ENCODE measurements at regions not wholly inside any gene's neighbourhood (a gene's known extent, or its start where the extent isn't known, plus 50 kb on each side); places are given as distances from the start of the nearest gene placed in this dataset.

DNA sequence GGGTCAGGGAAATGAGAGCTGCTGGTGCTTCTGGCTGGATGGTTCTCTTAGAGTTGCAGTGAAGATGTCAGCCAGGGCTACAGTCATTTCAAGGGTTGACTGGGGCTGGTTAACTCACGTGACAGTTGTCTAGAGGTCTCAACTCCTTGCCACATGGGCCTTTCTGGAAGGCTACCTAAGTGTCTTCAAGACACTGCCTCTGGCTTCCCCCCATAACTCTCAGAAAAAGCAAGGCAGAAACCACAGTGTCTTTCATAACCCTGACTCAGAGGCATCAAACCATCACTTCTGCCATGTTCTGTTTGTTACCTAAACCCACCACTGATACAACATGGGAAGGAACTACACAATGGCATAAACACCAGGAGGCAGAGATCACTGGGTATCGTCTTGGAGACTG lies 828.9 kb downstream of the EPHA4 start:
- H3K4me1 ChIP-seq, result no peaks in the 10 kb centered on the region
- WGBS, 2 donors, result 80 to 93% methylated on average over 2 of the region's 2 CpGs

DNA sequence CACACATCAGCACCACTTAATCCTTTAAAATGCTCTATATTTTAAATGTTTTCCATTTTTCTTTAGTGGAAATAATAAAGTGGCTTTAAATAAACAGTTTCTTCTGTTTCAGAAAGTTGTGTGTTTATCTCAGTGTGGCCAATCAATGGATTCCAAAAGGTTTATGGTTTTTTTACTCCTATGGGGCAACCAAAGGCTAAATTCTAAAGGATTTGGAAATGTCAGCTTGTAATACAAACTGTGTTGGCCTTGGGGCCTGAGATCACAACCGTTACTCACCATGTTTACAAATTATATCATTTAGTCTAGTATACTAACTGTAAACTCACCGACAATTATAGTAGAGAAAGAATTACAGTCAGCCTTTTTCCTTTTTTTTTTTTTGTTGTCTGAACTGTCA lies 827.2 kb downstream of the EPHA4 start:
- WGBS, 2 donors, result 91 to 95% methylated on average over 2 of the region's 2 CpGs
- H3K27ac ChIP-seq, result no peak overlapping the region
- no peaks in the 10 kb centered on the region for H3K27me3 ChIP-seq
- H3K9me3 ChIP-seq, result no peaks in the 10 kb centered on the region
- H3K4me1 ChIP-seq, result no peaks in the 10 kb centered on the region
- DNase-seq, result no peak
- no peak overlapping the region for H3K4me3 ChIP-seq (replicated peaks in 1 of 3)
- intact Hi-C loops (cut with DNase I), result no loop called here
- TF ChIP-seq, protein P1, sequence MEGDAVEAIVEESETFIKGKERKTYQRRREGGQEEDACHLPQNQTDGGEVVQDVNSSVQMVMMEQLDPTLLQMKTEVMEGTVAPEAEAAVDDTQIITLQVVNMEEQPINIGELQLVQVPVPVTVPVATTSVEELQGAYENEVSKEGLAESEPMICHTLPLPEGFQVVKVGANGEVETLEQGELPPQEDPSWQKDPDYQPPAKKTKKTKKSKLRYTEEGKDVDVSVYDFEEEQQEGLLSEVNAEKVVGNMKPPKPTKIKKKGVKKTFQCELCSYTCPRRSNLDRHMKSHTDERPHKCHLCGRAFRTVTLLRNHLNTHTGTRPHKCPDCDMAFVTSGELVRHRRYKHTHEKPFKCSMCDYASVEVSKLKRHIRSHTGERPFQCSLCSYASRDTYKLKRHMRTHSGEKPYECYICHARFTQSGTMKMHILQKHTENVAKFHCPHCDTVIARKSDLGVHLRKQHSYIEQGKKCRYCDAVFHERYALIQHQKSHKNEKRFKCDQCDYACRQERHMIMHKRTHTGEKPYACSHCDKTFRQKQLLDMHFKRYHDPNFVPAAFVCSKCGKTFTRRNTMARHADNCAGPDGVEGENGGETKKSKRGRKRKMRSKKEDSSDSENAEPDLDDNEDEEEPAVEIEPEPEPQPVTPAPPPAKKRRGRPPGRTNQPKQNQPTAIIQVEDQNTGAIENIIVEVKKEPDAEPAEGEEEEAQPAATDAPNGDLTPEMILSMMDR (IDR thresholded peaks at IDR 0.05), result no peak
- TF ChIP-seq POLR2A (IDR thresholded peaks at IDR 0.05), result no peak
- H3K36me3 ChIP-seq, result no peaks in the 10 kb centered on the region

More for the DNA sequence above, 828.9 kb downstream of the EPHA4 start:
- H3K27me3 ChIP-seq, result no peaks in the 10 kb centered on the region
- DNase-seq, result no peak
- H3K9me3 ChIP-seq, result no peaks in the 10 kb centered on the region
- no peak overlapping the region for H3K27ac ChIP-seq
- TF ChIP-seq POLR2A (IDR thresholded peaks at IDR 0.05), result no peak
- TF ChIP-seq, protein P1 (IDR thresholded peaks at IDR 0.05), result no peak
- intact Hi-C loops (cut with DNase I), result no loop called here
- H3K36me3 ChIP-seq, result no peaks in the 10 kb centered on the region
- H3K4me3 ChIP-seq (replicated peaks in 1 of 3), result no peak overlapping the region

DNA sequence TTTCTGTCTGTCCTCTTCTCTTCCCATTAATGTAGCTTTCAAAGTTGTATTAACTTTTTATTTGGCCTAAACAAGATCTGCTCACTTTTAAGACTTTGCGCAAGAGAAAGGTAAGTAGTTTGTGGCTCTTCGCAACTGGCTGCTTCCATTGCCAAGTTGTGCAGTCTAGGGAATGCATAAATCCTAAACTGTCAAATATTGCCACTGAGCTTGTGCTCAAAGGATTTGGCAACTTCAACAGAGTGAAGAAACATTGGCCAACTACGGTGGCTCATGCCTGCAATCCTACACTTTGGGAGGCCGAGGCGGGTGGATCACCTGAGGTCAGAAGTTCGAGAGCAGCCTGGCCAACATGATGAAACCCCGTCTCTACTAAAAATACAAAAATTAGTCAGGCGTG lies 826.4 kb downstream of the EPHA4 start:
- WGBS, 2 donors, result 85 to 90% methylated on average over 8 of the region's 8 CpGs
- Histone ChIP-seq H3K9me3 (no peaks in the 10 kb centered on the region), H3K27me3 (no peaks in the 10 kb centered on the region), H3K4me3 (replicated peaks in 1 of 3) (no peak overlapping the region), H3K4me1 (no peaks in the 10 kb centered on the region), H3K36me3 (no peaks in the 10 kb centered on the region), H3K27ac (no peak overlapping the region)
- TF ChIP-seq, protein P1 (IDR thresholded peaks at IDR 0.05), result no peak
- TF ChIP-seq POLR2A (IDR thresholded peaks at IDR 0.05), result no peak
- DNase-seq, result no peak
- intact Hi-C loops (cut with DNase I), result no loop called here

DNA sequence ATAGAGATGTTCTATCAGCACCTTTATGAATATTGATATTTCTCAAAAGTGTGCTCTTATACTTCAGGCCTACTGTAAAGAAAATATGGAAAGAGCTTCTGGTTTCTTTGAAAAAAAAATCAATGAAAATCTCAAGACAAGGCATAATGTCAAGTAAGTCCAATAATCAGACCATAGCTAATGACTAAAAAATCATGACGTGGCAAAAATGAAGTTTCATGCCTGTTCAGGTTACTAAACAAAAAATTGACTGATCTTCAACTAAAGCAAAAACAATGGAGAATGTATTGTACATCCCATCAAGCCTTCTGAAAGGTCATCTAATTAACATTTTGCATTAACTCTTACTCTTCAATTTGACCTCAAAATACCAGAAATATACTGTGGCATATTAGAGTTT lies 824.4 kb downstream of the EPHA4 start:
- Histone ChIP-seq H3K4me1 (no peaks in the 10 kb centered on the region), H3K9me3 (no peaks in the 10 kb centered on the region), H3K27ac (no peak overlapping the region), H3K27me3 (no peaks in the 10 kb centered on the region), H3K4me3 (replicated peaks in 1 of 3) (no peak overlapping the region), H3K36me3 (no peaks in the 10 kb centered on the region)
- TF ChIP-seq, protein P1 (IDR thresholded peaks at IDR 0.05), result no peak
- TF ChIP-seq POLR2A (IDR thresholded peaks at IDR 0.05), result no peak
- DNase-seq, result no peak
- 94 to 95% methylated on average over 1 of the region's 1 CpG for WGBS, 2 donors
- intact Hi-C loops (cut with DNase I), result no loop called here

DNA sequence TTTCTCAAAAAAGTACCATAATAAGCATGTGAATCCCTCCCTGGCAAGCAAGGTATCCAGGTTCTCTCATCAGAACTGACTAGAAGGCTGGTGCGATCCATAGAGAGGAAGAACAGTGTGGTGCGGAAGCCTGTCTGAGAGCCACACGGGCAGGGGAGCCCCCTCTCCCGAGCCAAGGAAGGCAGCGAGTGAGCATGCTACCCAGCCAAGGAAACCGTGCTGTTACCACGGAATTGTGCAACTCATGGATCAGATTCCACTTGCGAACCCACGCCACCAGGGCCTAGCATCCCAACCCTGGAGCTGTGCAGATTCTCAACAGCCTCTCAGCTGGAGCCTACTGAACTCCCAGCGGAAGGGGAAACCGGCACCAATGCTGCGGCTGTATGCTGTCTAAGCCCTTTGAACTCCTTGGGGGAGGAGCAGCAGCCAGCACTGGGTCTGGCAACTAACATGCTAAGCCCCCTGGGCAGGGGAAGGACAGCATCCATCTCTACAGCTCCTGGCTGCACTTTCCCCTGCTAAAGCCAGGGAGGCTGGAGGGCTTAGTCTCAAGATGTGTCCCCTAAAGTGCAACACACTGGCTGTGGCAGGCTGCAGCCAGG lies 823.1 kb downstream of the EPHA4 start:
- Histone ChIP-seq H3K4me3 (replicated peaks in 1 of 3) (no peak overlapping the region), H3K4me1 (peaks cover 0 to 3% of the 10 kb centered on the region in 2 donors), H3K9me3 (no peaks in the 10 kb centered on the region), H3K27ac (no peak overlapping the region), H3K36me3 (no peaks in the 10 kb centered on the region), H3K27me3 (no peaks in the 10 kb centered on the region)
- 74 to 76% methylated on average over 7 to 12 of the region's 12 CpGs for WGBS, 2 donors
- TF ChIP-seq, protein P1 (IDR thresholded peaks at IDR 0.05), result no peak
- TF ChIP-seq POLR2A (IDR thresholded peaks at IDR 0.05), result no peak
- intact Hi-C loops (cut with DNase I), result no loop called here
- no peak for DNase-seq

All from thyroid gland (tissue), 4 donors.